ENCODE measurements at regions not wholly inside any gene's neighbourhood (a gene's known extent, or its start where the extent isn't known, plus 50 kb on each side); places are given as distances from the start of the nearest gene placed in this dataset.
A peak's percentile ranks its signal among the peaks of the same experiment; 100 is the strongest.
"Not testable (repeated sequence)": the region's sequence is repeated elsewhere in the genome, so short reads cannot be mapped to it uniquely, and the experiment has no call there.

DNA sequence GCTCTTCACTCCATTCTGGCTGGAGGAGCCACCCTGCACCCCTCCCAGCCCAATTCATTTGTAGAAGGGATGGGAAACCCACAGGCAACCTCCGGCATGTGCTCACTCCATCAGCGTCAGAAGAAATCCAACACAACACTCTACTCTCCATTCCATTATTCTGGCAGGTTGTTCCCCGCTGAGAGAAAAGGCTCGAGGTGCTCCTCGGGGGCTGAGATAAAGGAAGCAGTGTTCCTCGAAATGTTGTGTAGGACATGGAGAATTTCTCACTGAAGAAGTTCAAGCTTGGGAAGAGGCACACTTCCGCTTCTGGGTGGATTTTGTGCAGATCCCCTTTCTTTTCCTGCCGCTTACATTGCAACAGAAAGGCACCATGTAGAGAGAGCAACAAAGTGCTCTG, 355.0 kb upstream of the CFAP20DC start:
- no peak for ATAC-seq

DNA sequence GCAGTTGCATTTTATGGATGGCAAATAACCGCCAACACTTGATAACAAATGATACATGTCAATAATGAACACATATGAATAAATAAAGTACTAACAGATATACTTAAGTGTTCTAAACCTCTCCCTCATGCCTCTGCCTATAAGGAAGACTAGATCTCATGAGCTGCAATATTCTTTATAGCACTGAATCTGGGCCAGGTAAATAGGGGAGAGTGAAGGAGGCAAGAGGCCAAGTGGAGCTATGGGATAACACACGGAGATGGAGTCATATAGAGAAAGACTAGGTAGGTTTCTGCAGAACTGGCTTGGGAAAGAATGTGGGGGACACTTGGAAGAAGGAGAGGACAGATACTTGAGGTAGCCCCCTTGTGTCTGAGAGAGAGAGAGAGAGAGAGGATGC, 354.2 kb upstream of the CFAP20DC start:
- ATAC-seq, result no peak

DNA sequence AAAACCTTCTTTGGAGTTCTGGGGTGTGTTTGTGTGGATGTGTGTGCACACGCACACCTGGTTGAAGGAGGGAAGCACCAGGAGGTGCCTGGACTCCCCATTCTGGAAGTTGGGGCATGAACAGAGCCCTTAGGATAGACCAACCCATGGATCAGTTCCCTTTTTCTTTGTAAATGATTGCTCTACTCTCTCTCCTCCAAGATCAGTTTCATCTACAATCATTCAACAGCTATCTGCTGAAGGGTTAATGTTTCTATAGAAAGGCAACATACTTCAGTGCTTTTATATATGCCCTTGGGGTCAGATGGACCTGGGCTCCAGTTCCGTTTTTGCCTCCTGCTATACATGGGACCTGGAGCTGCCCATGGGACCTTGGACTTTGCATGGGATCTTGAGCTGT, 352.1 kb upstream of the CFAP20DC start:
- ATAC-seq, result no peak

DNA sequence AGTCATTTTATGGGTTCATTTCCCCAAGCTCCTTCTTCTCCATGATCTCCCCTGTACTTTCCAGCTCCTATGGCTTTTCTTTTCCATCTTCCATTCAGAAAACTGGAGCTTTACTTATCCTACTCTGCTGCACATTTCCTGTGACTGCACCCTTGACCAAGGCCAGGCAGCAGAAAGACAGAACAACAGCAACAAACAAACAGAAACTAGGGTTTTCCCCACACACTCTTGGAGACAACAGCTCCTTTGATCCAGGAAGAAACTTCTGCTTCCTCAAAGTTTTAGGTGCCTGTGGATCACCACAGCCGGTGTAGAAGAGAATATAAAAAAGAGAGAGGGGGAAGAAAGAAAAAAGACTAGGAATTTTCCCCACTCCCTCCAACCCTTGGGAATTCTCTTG, 342.3 kb upstream of the CFAP20DC start:
- no peak for ATAC-seq

DNA sequence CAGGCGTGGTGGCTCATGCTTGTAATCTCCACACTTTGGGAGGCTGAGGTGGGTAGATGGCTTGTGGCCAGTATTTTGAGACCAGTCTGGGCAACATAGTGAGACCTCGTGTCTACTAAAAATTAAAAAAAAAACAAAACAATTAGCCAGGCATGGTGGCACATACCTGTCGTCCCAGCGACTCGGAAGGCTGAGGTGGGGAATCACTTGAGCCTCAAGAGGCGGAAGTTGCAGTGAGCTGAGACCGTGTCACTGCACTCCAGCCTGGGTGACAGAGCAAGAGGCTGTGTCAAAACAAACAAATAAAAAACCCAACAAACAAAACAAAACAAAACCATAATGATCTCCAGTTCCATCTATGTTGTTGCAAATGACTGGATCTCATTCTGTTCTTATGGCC, 341.3 kb upstream of the CFAP20DC start:
- ATAC-seq, result no peak

DNA sequence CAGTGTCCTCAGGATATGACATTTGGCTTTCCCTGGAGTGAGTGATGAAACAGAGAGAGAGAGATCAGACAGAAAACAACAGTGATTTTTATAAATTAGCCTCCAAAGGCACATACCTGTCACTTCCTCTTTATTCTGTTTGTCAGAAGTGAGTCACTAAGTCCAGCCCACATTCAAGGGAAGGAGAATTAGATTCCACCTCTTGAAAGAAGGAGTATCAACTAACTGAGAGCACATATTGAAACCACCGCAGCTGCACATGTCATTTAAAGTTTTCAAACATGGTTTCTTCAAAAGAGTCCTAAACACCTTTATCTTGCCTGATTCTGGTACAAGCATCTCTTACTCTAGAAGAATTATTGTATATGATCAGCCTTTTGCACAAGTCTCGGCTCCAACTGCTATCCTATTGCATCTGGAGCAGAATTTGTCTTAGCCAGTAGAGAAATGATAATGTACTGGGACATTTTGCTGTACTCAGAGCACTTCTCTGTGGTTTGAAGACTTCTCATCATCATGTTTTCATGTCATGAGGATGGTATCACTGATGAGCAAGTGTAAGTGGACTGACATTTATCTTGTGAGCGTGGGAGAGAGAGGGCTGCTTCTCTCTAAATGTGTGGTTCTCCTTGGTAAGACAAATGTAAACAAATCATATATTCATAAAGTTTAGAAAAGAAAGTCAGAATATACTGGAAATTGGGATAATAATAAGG, 338.9 kb upstream of the CFAP20DC start:
- no peak for ATAC-seq

DNA sequence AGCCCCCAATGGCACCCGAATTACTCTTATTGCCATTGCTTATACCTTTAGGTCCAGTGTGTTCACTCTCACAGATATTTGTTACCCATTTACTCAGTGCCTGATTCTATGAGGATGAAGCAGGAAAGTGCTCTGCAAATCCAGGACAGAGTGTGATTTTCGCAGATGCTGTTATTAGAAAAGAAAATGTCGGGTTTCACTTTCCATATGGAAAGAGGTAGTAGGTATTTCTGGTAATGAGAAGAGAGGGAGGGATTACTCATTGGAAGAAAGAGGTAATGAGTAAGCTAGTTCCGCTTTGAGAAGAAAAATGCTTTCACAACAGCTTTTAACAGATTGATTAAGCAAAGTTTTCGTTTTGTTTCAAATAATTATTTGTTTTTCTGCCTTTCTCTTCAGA, 336.3 kb upstream of the CFAP20DC start:
- ATAC-seq, result no peak

DNA sequence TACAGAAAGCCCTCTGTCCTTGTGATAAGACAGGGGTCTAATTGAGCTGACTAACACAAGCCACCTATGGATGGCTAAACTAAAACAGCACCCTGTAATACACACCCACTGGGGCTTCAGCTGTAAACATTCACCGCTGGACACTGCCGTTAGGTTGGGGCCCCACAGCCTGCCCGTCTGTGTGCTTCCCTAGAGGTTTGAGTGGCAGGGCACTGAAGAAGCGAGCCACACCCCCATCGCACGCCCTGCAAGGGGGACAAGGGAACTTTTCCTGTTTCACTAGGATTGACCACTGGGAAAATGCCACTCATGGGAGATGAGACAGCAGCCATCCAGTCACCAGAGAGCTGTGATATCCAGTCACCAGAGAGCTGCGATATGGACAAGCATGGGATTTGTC, 335.7 kb upstream of the CFAP20DC start:
- ATAC-seq, result no peak

DNA sequence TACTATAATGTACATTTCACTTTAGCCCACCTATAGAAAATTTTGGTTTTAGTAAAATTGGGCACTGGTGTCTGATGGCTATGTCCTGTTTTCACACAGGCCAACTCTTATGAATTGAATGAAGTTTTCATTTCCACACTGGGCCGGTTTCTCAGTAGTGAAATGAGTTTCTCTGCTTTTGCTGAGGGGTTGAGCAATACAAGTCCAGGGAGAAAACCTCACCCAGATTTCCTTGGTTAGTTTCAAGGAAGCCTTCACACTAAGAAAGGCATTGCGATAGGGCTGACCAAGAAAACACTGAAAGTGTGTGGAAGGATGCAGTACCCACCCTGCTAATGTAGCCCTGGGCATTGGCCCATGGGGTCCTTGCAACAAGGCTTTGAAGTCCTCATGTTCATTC, 331.5 kb upstream of the CFAP20DC start:
- ATAC-seq, result no peak

DNA sequence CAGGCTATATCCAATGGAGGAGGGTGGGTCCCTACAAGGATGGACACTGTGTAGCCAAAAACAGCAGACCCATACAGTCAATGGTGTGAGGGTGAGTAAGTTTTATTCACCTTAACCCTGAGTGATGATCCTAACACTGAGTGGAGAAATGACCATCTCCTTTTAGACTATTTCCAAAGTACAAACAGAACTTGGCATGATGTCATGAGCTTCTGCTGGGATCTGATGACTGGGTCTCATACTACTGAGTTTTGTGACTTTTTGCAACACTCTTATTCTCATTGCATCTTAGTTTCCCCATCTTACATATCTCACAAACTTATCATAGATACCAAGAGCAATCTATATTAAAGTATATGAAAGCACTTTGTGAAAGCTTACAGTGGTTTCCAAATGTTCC, 330.3 kb upstream of the CFAP20DC start:
- peak; percentile 25 for ATAC-seq

DNA sequence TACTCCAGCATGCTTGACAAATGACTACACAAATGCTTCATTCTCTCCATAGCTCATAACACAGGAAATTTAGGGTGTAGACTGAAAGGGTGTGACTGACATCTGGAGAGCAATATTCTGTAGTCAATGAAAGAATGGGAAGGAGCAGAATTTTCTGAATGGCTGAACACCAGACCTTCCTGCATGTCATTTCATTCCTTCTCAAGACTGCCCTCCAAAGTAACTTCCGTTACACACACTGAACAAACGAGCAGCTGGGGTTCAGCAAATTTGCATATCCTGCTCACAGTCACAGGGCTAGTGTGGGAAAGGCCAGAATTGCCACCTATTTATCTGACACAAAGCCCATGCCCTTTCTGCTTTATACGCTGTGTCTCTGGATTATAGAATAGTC, 325.0 kb upstream of the CFAP20DC start:
- ATAC-seq, result peak; percentile 18

DNA sequence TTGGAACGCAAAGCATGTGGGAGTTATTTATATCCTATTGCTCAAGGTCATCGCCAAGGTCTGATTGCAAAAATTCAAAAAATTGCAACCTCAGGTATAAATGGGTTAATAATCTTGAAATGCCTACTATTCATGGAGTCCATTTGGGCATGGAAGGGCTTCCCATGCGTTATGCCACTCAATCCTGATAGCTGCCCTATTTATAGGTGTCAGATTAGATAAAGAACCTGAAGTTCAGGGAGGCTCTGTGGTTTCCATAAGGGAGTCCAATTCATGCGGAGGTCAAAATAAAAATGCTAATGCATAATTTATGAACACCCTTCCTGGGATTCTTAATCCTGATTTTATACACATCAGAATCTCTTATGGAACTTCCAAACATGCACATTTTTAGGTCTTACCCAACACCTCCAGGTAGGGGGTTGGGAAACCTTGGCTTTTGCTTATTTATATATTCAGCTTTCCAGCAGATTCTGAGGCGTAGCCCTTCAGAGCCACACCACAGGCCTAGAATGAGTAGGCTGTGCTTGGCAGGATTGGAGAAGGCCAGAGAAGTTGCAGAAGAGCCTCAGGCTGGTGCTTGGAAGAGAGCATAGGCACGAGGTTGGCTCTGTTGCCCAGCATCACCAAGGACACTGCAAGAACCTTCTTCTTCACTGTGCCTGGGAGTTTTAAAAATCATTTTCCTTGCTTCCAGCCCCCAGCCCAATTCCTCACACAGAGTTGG, 324.4 kb upstream of the CFAP20DC start:
- no peak for ATAC-seq

DNA sequence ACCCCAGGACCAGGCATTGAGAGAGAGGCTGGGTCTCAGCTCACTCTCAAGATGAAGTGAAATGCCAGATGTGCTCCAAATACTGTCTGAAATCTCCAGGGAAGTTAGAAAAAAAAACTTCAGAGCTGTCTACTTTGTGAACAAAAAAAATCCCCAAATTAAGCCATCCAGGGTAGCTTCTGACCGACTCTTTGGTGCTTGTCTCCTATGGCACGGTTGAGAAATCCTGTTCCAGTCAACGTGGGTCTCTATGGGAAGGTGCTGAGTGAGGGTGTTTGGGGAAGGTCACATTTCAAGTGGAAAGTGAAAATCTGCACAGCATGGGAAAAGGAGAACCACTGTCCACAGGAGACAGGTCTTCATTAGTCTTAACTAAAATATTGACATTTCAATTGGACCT, 322.5 kb upstream of the CFAP20DC start:
- no peak for ATAC-seq

DNA sequence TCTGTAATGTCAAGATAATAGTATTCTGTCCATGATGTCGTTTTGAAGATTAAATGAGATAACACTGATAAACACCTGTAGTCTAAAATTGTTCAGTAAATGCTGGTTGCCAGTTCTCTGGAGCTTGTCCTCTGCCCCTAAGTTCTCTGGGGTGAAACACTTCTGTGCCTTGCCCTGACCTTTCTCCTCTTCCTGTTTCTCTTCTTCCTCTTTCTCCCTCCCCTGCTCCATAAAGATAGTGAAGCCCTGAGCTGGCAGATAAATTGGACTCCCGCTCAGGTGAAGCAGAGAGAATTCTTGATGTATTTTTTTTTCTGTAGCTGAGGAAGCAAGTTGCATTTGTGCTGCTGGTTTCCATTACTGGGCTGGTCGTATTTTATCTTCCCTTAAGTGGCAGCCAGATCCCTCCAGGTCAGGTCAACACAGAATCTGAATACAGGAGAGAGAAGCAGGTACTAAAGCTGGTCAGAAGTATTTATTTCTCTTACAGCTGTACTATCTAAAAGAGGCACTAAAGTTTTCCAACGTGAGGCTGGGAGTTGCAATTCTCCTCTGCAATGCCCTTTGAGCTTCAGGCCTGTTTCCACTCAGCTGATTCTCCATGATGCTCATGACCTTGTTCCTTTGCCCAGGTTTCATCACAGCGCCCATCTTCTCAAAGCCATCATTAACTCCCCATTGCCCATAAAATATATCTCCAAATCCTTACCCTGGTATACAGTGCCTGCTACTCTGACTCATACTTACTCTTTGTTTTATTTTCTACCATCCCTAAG, 319.3 kb upstream of the CFAP20DC start:
- ATAC-seq, result no peak

DNA sequence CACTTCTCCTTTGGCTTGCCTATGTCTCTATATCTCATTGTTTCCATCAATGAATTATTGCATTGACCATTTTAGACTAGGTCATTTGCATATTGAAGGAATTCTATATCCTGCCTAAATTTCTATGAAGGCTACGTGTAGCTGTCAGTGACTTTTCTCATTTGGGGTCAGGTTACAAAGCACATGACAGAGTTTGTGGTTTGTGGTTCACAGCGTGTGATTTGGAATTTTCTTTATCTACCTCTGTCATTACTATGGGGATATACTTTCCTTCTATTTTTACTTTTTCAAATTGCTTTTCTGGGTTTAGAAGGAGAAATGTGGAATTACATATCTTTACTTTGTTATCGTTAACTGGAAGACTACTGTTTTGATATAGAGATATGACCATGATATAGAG, 317.3 kb upstream of the CFAP20DC start:
- no peak for ATAC-seq

DNA sequence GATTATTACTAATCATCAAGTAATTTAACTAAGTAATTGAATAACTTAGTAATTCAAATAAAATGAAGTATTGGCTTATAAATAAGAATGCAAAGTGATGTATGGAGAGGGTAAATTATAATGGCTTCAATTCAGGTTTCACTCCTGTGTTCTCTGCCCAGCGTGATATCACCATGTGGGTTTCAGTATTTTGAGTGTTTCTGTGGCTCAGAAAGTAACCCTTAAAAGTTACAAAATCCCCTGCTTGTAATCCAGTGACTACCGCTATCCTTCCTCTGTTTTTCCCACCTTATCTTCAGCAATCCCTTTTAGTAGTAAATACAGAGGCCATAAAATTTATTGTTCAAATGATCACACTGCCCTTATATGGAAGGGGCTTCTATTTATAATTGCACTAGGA, 316.4 kb upstream of the CFAP20DC start:
- no peak for ATAC-seq

DNA sequence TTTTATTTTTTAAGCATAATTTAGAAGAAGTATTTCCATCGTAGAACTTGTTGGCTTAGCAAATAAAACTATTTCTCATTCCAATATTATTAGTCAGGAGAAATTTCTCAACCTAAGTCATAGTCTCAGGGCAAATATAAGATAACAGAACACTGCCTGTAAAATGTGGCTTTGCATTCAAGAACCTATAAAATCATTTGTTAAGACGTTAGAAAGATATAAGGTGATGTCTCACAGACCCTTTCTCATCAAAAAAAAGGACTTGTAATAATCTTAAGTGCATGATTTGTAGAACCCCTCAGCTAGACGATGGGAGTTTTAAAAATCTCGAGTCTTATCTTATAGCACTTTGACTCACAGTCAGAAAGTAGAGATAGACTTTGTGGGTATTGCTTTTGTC, 314.7 kb upstream of the CFAP20DC start:
- no peak for ATAC-seq

DNA sequence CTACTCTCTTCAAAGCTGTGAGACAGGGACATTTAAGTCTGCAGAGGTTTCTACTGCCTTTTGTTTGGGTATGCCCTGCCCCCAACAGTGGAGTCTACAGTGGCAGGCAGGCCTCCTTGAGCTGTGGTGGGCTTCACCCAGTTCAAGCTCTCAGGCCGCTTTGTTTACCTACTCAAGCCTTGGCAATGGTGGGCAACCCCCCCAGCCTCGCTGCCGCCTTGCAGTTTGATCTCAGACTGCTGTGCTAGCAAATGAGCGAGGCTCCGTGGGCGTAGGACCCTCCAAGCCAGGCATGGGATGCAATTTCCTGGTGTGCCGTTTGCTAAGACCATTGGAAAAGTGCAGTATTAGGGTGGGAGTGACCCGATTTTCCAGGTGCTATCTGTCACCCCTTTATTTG, 310.5 kb upstream of the CFAP20DC start:
- ATAC-seq, result not testable (repeated sequence)

DNA sequence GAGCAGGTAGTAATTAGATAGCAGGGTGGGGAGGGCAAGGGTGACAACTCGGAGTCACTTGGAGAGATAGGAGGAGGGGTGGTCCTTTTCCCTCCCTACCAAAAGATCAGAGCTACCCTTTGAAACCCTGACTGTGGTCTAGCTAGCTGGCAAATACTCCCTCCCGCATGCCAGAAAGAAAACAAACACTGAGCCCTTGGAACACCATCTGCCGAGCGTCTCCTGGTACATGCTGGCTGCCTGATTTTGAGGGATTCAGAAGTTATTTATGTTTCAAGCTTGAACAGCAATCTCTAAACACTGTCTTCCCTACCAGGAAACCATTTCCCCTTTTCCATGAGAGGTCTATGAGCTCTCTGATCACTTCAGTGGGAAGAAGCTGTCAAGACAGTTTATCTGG, 291.6 kb upstream of the CFAP20DC start:
- no peak for ATAC-seq

DNA sequence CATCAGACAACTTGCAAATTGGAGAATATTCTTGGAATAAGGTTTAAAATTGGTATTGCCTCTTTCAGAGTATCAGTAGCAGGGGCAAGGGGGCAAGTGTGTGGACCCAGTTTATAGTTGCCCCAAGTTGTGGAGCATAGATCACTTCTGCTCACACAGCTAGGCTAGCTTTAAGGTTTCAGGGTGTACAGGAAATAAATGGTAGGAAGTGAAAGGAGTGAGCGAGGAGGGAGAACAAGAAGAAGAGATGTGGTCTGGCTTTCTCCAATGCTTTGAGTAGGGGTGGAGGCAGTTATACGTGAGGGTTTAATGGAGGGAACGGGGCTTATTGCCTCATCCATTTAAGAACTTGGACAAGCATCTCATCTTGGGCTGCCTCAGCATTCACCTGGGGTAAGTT, 290.0 kb upstream of the CFAP20DC start:
- ATAC-seq, result no peak

DNA sequence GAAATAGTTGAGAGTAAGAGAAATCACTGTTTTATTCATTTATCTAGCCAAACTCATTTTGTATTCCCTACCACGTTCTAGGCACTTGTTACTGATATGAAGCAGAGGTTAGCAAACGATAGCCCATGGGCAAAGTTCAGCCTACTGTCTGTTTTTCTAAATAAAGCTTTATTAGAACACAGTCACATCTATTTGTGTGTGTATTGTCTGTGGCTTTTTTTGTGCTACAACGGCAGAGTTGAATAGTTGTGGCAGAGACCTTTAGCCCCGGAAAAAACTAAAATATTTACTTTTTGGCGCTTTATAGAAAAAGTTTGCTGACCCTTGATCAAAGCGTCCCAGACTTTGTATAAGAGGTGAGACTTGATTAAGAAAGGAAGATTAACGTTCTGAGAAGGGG, 289.1 kb upstream of the CFAP20DC start:
- ATAC-seq, result no peak

DNA sequence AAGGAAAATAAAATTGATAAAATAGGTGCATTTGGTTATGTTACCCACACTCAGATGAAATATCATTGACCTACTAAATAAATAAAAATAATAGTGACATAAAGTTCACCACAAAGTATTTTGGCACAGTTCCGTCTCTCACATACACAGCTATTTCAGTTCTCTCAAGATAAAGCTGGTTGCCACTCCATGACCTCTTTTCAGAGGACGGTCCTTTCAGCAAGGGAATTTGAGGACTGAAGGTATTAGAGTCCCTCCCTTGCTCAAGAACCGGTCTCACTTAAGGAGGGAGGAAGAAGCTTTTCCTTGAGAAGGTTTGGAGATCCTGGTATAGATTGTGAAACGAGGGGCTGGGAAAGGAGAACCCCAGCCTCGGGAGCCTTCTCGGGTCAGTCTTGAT, 285.5 kb upstream of the CFAP20DC start:
- no peak for ATAC-seq

DNA sequence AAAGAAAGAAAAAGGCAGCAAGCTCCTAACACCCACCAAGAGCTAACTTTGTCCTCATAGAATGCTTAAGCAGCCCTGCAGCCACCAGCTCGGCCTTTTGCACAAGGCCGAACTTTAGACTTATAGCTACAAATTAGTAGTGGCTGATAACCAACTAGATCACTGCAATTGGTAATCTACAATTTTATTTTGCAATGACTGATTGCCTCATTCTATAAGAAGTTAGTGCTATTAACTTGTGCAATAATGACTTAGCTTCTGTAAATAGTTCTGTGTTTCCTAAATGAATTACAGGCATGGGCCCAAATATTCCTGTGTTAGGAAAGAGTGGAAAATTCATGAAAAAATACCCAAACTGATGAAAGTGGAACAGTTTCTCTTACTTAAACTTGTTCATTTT, 284.8 kb upstream of the CFAP20DC start:
- ATAC-seq, result no peak

DNA sequence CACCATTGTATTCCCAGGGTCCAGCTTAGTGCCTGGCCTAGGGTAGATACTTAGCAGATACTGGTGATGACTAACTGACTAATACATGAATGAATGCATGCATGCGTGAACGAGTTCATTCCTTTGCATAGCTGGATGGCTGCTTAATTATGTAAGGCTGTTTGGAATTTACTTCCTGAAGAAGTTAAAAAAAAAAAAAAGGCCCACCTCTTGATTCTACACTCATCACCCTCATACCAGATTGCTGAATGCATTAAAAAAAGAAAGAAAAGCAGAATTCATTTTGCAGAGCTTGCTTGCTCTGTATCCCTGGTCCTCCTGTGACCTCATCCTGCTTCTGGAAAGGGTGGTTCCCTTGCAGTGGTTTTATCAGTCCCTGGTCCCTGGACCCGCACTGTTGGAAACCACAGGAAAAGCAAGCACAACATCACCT, 277.6 kb upstream of the CFAP20DC start:
- peak; percentile 61 for ATAC-seq
